Stomach (tissue), 4 donors: ENCODE measurements at regions not wholly inside any gene's neighbourhood (a gene's known extent, or its start where the extent isn't known, plus 50 kb on each side); places are given as distances from the start of the nearest gene placed in this dataset.

Experiments used
- CTCF ChIP-seq, 7 experiments: fragments of 450-650 bp in 4 of 7; fragments of 200-600 bp in 3 of 7; sonication (generic) in 3 of 7; IDR thresholded peaks; one replicate each; pipeline ENCODE4 v1.5.1; 2016 to 2019; ENCODE audit warnings: antibody characterized with exemption in 7 of 7, control low read depth in 2 of 7, mild to moderate bottlenecking in 1 of 7
- POLR2A ChIP-seq, 4 donors: fragments of 450-650 bp; IDR thresholded peaks; one replicate each; pipeline ENCODE4 v1.6.1; 2016; ENCODE audit warnings: antibody characterized with exemption in 4 of 4, control low read depth in 2 of 4, mild to moderate bottlenecking in 1 of 4, moderate library complexity in 1 of 4
- POLR2AphosphoS5 ChIP-seq, 3 donors: sonication (generic); formaldehyde crosslinking; IDR thresholded peaks; one replicate each; pipeline ENCODE4 v1.6.1; 2016; ENCODE audit warnings: antibody characterized with exemption in 3 of 3

GRCh38 chr5:154541553-154541952 is 63.5 kb upstream of the HAND1 start:
- TF ChIP-seq POLR2A (IDR thresholded peaks at IDR 0.05) (no peak), CTCF (IDR thresholded peaks at IDR 0.05) (no peak), POLR2AphosphoS5 (IDR thresholded peaks at IDR 0.05) (no peak)
